H1 (cell line): ENCODE measurements at regions not wholly inside any gene's neighbourhood (a gene's known extent, or its start where the extent isn't known, plus 50 kb on each side); places are given as distances from the start of the nearest gene placed in this dataset.

Source experiments
- CEBPB ChIP-seq: IDR thresholded peaks from 2 replicates; pipeline ENCODE4 v1.6.1; 2012; ENCODE audit warnings: low read depth, low read length
- CREB1 ChIP-seq: IDR thresholded peaks from 2 replicates; pipeline ENCODE4 v1.6.1; 2012; ENCODE audit warnings: inconsistent platforms
- CTCF ChIP-seq, 3 experiments: IDR thresholded peaks; 1 replicate in 2 of 3; 2 replicates in 1 of 3; pipeline versions ENCODE4 v1.5.1 to v1.6.1; 2011; ENCODE audit warnings: low read length in 3 of 3, mild to moderate bottlenecking in 3 of 3, inconsistent platforms in 2 of 3, low read depth in 1 of 3, moderate library complexity in 1 of 3; ENCODE audit not compliant: insufficient read depth in 1 of 3; ENCODE audit errors: control extremely low read depth in 1 of 3
- KDM1A ChIP-seq: fragments of 200-600, 300-600 bp; sonication (generic); IDR thresholded peaks from 2 replicates; pipeline ENCODE4 v1.7.1; 2016; ENCODE audit warnings: mild to moderate bottlenecking, low read length, borderline replicate concordance
- KDM4A ChIP-seq: IDR thresholded peaks from one replicate; pipeline ENCODE4 v1.7.1; 2012; ENCODE audit warnings: low read depth, mild to moderate bottlenecking, moderate library complexity, low read length, inconsistent platforms; ENCODE audit not compliant: severe bottlenecking
- NANOG ChIP-seq: IDR thresholded peaks from 2 replicates; pipeline ENCODE4 v1.6.1; 2011; ENCODE audit warnings: low read length, low read depth, mild to moderate bottlenecking, inconsistent platforms; ENCODE audit not compliant: insufficient read depth, poor library complexity, severe bottlenecking
- SP2 ChIP-seq: IDR thresholded peaks from 2 replicates; pipeline ENCODE4 v1.6.1; 2012; ENCODE audit warnings: mild to moderate bottlenecking, low read length, inconsistent platforms
- TEAD4 ChIP-seq: IDR thresholded peaks from 2 replicates; pipeline ENCODE4 v1.6.1; 2012; ENCODE audit warnings: low read depth, low read length, inconsistent platforms, mixed read lengths

- no peak for TF ChIP-seq NANOG
- no peak for TF ChIP-seq KDM1A
- TF ChIP-seq CEBPB, result no peak
- TF ChIP-seq KDM4A, result no peak
- no peak for TF ChIP-seq CTCF (IDR thresholded peaks at IDR 0.05; ENCODE audit: control extremely low read depth in 1 of 3, insufficient read depth in 1 of 3, low read depth in 1 of 3, low read length in 3 of 3)
- no peak for TF ChIP-seq SP2
- no peak for TF ChIP-seq TEAD4
- TF ChIP-seq CREB1, result no peak
These were observed 345.3 kb downstream of the TFAP2B start (continued) for GRCh38 chr6:51163843-51164529.
